SH-SY5Y (cell line): ENCODE measurements at regions not wholly inside any gene's neighbourhood (a gene's known extent, or its start where the extent isn't known, plus 50 kb on each side); places are given as distances from the start of the nearest gene placed in this dataset.
A peak's percentile ranks its signal among the peaks of the same experiment; 100 is the strongest.

Source experiments
- GATA2 ChIP-seq: IDR thresholded peaks from 2 replicates; pipeline ENCODE4 v1.6.1; 2011; ENCODE audit warnings: mild to moderate bottlenecking, low read depth, low read length
- GATA3 ChIP-seq: IDR thresholded peaks from 2 replicates; pipeline ENCODE4 v1.6.1; 2011; ENCODE audit warnings: low read depth, mild to moderate bottlenecking, low read length, moderate library complexity

- TF ChIP-seq GATA2 (no peak), GATA3 (no peak)
Measured at GRCh38 chr4:104915373-104915772, 231.3 kb upstream of the TET2 start.

GRCh38 chr4:104915864-104916263 is 230.8 kb upstream of the TET2 start:
- TF ChIP-seq GATA2 (no peak), GATA3 (no peak)

- no peak for TF ChIP-seq GATA3
- no peak for TF ChIP-seq GATA2
Measured at GRCh38 chr4:104919406-104919805, 227.3 kb upstream of the TET2 start.

- no peak for TF ChIP-seq GATA3
- TF ChIP-seq GATA2 = no peak
Measured at GRCh38 chr4:104930298-104930697, 216.4 kb upstream of the TET2 start.

- TF ChIP-seq GATA3 (no peak), GATA2 (no peak)
Measured at GRCh38 chr4:104938624-104939023, 208.1 kb upstream of the TET2 start.

GRCh38 chr4:104940927-104941326 is 205.7 kb upstream of the TET2 start:
- TF ChIP-seq GATA3 (peak; percentile 79), GATA2 (peak; percentile 61; the same call in 1 of the 2 replicates)

GRCh38 chr4:104941661-104942062 is 205.0 kb upstream of the TET2 start:
- no peak for TF ChIP-seq GATA3
- TF ChIP-seq GATA2 = no peak

- TF ChIP-seq GATA3 = no peak
- no peak for TF ChIP-seq GATA2
Measured at GRCh38 chr4:104942990-104943743, 203.5 kb upstream of the TET2 start.

- TF ChIP-seq GATA3 = no peak
- TF ChIP-seq GATA2 = no peak
Measured at GRCh38 chr4:104944596-104944995, 202.1 kb upstream of the TET2 start.

GRCh38 chr4:104964410-104965175 is 182.1 kb upstream of the TET2 start:
- TF ChIP-seq GATA2 (no peak), GATA3 (no peak)

GRCh38 chr4:104966349-104967033 is 180.2 kb upstream of the TET2 start:
- TF ChIP-seq GATA3 (no peak), GATA2 (no peak)

GRCh38 chr4:104967034-104967401 is 179.7 kb upstream of the TET2 start:
- no peak for TF ChIP-seq GATA3
- TF ChIP-seq GATA2 = no peak

GRCh38 chr4:104969394-104970082 is 177.1 kb upstream of the TET2 start:
- TF ChIP-seq GATA2 (no peak), GATA3 (no peak)

- TF ChIP-seq GATA3 = no peak
- TF ChIP-seq GATA2 = no peak
Measured at GRCh38 chr4:104971462-104971861, 175.2 kb upstream of the TET2 start.

GRCh38 chr4:104973708-104974107 is 173.0 kb upstream of the TET2 start:
- TF ChIP-seq GATA3 (no peak), GATA2 (no peak)
